ENCODE measurements at regions not wholly inside any gene's neighbourhood (a gene's known extent, or its start where the extent isn't known, plus 50 kb on each side); places are given as distances from the start of the nearest gene placed in this dataset.

- TF ChIP-seq POLR2A (IDR thresholded peaks at IDR 0.05; ENCODE audit: extremely low read depth, insufficient read length) (no peak), MAX (IDR thresholded peaks at IDR 0.05; ENCODE audit: low read depth, low read length) (no peak), MYC (IDR thresholded peaks at IDR 0.05; ENCODE audit: low read depth, low read length) (no peak), CTCF (IDR thresholded peaks at IDR 0.05; ENCODE audit: low read depth, low read length) (no peak)
- DNase-seq (ENCODE audit: low read depth), result no peak
Measured at GRCh38 chr1:106755682-106756406, 300.6 kb upstream of the PRMT6 start.

GRCh38 chr1:106756752-106757151 is 299.7 kb upstream of the PRMT6 start:
- TF ChIP-seq CTCF (IDR thresholded peaks at IDR 0.05; ENCODE audit: low read depth, low read length), result no peak
- no peak for TF ChIP-seq MAX (IDR thresholded peaks at IDR 0.05; ENCODE audit: low read depth, low read length)
- no peak for TF ChIP-seq POLR2A (IDR thresholded peaks at IDR 0.05; ENCODE audit: extremely low read depth, insufficient read length)
- no peak for TF ChIP-seq MYC (IDR thresholded peaks at IDR 0.05; ENCODE audit: low read depth, low read length)
- DNase-seq (ENCODE audit: low read depth), result no peak
- no peak overlapping the region for H3K4me3 ChIP-seq (ENCODE audit: low read depth, low read length)

More at GRCh38 chr1:106755682-106756406, 300.6 kb upstream of the PRMT6 start:
- no peak overlapping the region for H3K4me3 ChIP-seq (ENCODE audit: low read depth, low read length)

- no peak for TF ChIP-seq CTCF (IDR thresholded peaks at IDR 0.05; ENCODE audit: low read depth, low read length)
- no peak for TF ChIP-seq POLR2A (IDR thresholded peaks at IDR 0.05; ENCODE audit: extremely low read depth, insufficient read length)
- TF ChIP-seq MYC (IDR thresholded peaks at IDR 0.05; ENCODE audit: low read depth, low read length), result no peak
- no peak for TF ChIP-seq MAX (IDR thresholded peaks at IDR 0.05; ENCODE audit: low read depth, low read length)
- DNase-seq (ENCODE audit: low read depth), result no peak
- H3K4me3 ChIP-seq (ENCODE audit: low read depth, low read length), result no peak overlapping the region
Measured at GRCh38 chr1:106768077-106768476, 288.4 kb upstream of the PRMT6 start.

GRCh38 chr1:106768501-106768900 is 288.0 kb upstream of the PRMT6 start:
- TF ChIP-seq MAX (IDR thresholded peaks at IDR 0.05; ENCODE audit: low read depth, low read length) (no peak), CTCF (IDR thresholded peaks at IDR 0.05; ENCODE audit: low read depth, low read length) (no peak), MYC (IDR thresholded peaks at IDR 0.05; ENCODE audit: low read depth, low read length) (no peak)
- no peak for DNase-seq (ENCODE audit: low read depth)
- H3K4me3 ChIP-seq (ENCODE audit: low read depth, low read length), result no peak overlapping the region

GRCh38 chr1:106773206-106773605 is 283.3 kb upstream of the PRMT6 start:
- DNase-seq (ENCODE audit: low read depth), result no peak
- no peak overlapping the region for H3K4me3 ChIP-seq (ENCODE audit: low read depth, low read length)
- TF ChIP-seq MYC (IDR thresholded peaks at IDR 0.05; ENCODE audit: low read depth, low read length) (no peak), MAX (IDR thresholded peaks at IDR 0.05; ENCODE audit: low read depth, low read length) (no peak), CTCF (IDR thresholded peaks at IDR 0.05; ENCODE audit: low read depth, low read length) (no peak), POLR2A (IDR thresholded peaks at IDR 0.05; ENCODE audit: extremely low read depth, insufficient read length) (no peak)
